ENCODE measurements at regions not wholly inside any gene's neighbourhood (a gene's known extent, or its start where the extent isn't known, plus 50 kb on each side); places are given as distances from the start of the nearest gene placed in this dataset.

GRCh38 chr2:128635361-128635900, 316.8 kb upstream of the HS6ST1 start:
- Histone ChIP-seq H3K4me1 (ENCODE audit: control insufficient read depth in 1 of 2, insufficient read depth in 2 of 2, low read depth in 1 of 2, low read length in 1 of 2) (peaks cover 0 to 14% of the 10 kb centered on the region in 2 experiments; a peak in 3 of 4 replicates), H3K9me2 (no peaks in the 10 kb centered on the region), H3K27ac (ENCODE audit: low read depth in 2 of 2, low read length in 1 of 2) (no peak overlapping the region), H3K9ac (no peak overlapping the region), H3K4me2 (no peak overlapping the region), H3K79me2 (ENCODE audit: insufficient read depth) (no peaks in the 10 kb centered on the region), H3K27me3 (ENCODE audit: insufficient read depth) (no peaks in the 10 kb centered on the region), H3K36me3 (replicated peaks in 1 of 2; ENCODE audit: control insufficient read depth in 1 of 2, insufficient read depth in 2 of 2, low read length in 1 of 2) (no peaks in the 10 kb centered on the region), H3K4me3 (ENCODE audit: low read depth in 2 of 2, low read length in 1 of 2) (no peak overlapping the region), H3F3A (replicated peaks; ENCODE audit: insufficient read depth) (no peaks in the 10 kb centered on the region), H2AFZ (ENCODE audit: low read depth) (no peak overlapping the region), H3K9me3 (no peaks in the 10 kb centered on the region), H4K20me1 (ENCODE audit: insufficient read depth) (no peaks in the 10 kb centered on the region)
- DNase-seq, result no peak
- no peak for TF ChIP-seq SMC3 (IDR thresholded peaks at IDR 0.05; ENCODE audit: low read depth, low read length)
- TF ChIP-seq, protein P1, sequence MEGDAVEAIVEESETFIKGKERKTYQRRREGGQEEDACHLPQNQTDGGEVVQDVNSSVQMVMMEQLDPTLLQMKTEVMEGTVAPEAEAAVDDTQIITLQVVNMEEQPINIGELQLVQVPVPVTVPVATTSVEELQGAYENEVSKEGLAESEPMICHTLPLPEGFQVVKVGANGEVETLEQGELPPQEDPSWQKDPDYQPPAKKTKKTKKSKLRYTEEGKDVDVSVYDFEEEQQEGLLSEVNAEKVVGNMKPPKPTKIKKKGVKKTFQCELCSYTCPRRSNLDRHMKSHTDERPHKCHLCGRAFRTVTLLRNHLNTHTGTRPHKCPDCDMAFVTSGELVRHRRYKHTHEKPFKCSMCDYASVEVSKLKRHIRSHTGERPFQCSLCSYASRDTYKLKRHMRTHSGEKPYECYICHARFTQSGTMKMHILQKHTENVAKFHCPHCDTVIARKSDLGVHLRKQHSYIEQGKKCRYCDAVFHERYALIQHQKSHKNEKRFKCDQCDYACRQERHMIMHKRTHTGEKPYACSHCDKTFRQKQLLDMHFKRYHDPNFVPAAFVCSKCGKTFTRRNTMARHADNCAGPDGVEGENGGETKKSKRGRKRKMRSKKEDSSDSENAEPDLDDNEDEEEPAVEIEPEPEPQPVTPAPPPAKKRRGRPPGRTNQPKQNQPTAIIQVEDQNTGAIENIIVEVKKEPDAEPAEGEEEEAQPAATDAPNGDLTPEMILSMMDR (IDR thresholded peaks at IDR 0.05), result no peak
- no peak for TF ChIP-seq MEF2A (IDR thresholded peaks at IDR 0.05; ENCODE audit: borderline replicate concordance, low read depth)
- no peak for TF ChIP-seq ELF1 (IDR thresholded peaks at IDR 0.05)
- TF ChIP-seq NFIC (IDR thresholded peaks at IDR 0.05; ENCODE audit: borderline replicate concordance), result no peak
- TF ChIP-seq MXI1 (IDR thresholded peaks at IDR 0.05; ENCODE audit: low read depth, low read length), result no peak
- no peak for TF ChIP-seq TCF12 (IDR thresholded peaks at IDR 0.05)
- no peak for TF ChIP-seq RCOR1 (IDR thresholded peaks at IDR 0.05; ENCODE audit: low read length)
- ChIA-PET POLR2A (no interaction called here), CTCF (no interaction called here)
- 52% methylated on average over 8 of the region's 8 CpGs for WGBS (ENCODE audit: low lambda C conversion rate)

- H3K79me2 ChIP-seq (ENCODE audit: insufficient read depth), result no peaks in the 10 kb centered on the region
- H3K27ac ChIP-seq (ENCODE audit: low read depth in 2 of 2, low read length in 1 of 2), result no peak overlapping the region
- no peaks in the 10 kb centered on the region for H3K9me2 ChIP-seq
- no peak overlapping the region for H3K9ac ChIP-seq
- no peaks in the 10 kb centered on the region for H3K9me3 ChIP-seq
- H3K4me1 ChIP-seq (ENCODE audit: control insufficient read depth in 1 of 2, insufficient read depth in 2 of 2, low read depth in 1 of 2, low read length in 1 of 2), result peaks cover 0 to 11% of the 10 kb centered on the region in 2 experiments; a peak in 3 of 4 replicates
- H3K27me3 ChIP-seq (ENCODE audit: insufficient read depth), result no peaks in the 10 kb centered on the region
- 39% methylated on average over 4 of the region's 5 CpGs for WGBS (ENCODE audit: low lambda C conversion rate)
- no peaks in the 10 kb centered on the region for H4K20me1 ChIP-seq (ENCODE audit: insufficient read depth)
- CTCF ChIA-PET, result no interaction called here
- no peaks in the 10 kb centered on the region for H3F3A ChIP-seq (replicated peaks; ENCODE audit: insufficient read depth)
- no peak overlapping the region for H2AFZ ChIP-seq (ENCODE audit: low read depth)
- TF ChIP-seq, protein P1 (IDR thresholded peaks at IDR 0.05), result no peak
- TF ChIP-seq TCF12 (IDR thresholded peaks at IDR 0.05) (no peak), ZBTB33 (IDR thresholded peaks at IDR 0.05; ENCODE audit: borderline replicate concordance, low read depth) (no peak), FOXJ3 (CRISPR knock-in tag; IDR thresholded peaks at IDR 0.05) (no peak), NFIC (IDR thresholded peaks at IDR 0.05; ENCODE audit: borderline replicate concordance) (no peak), JUND (IDR thresholded peaks at IDR 0.05) (no peak), GATA2 (CRISPR knock-in tag; IDR thresholded peaks at IDR 0.05) (no peak), TAF1 (IDR thresholded peaks at IDR 0.05; ENCODE audit: borderline replicate concordance, low read depth, low read length) (no peak)
- H3K36me3 ChIP-seq (replicated peaks in 1 of 2; ENCODE audit: control insufficient read depth in 1 of 2, insufficient read depth in 2 of 2, low read length in 1 of 2), result no peaks in the 10 kb centered on the region
- H3K4me2 ChIP-seq, result no peak overlapping the region
- POLR2A ChIA-PET, result no interaction called here
- no peak overlapping the region for H3K4me3 ChIP-seq (ENCODE audit: low read depth in 2 of 2, low read length in 1 of 2)
- DNase-seq, result no peak
These were observed 318.1 kb upstream of the HS6ST1 start for GRCh38 chr2:128636802-128637147.

Data from SK-N-SH (cell line).